Skin of body (tissue), 1 donor: ENCODE measurements at regions not wholly inside any gene's neighbourhood (a gene's known extent, or its start where the extent isn't known, plus 50 kb on each side); places are given as distances from the start of the nearest gene placed in this dataset.

Experiments
- DNase-seq: peaks from one replicate; lab custom pipeline; 2025; lab: John Stamatoyannopoulos, UW

DNA sequence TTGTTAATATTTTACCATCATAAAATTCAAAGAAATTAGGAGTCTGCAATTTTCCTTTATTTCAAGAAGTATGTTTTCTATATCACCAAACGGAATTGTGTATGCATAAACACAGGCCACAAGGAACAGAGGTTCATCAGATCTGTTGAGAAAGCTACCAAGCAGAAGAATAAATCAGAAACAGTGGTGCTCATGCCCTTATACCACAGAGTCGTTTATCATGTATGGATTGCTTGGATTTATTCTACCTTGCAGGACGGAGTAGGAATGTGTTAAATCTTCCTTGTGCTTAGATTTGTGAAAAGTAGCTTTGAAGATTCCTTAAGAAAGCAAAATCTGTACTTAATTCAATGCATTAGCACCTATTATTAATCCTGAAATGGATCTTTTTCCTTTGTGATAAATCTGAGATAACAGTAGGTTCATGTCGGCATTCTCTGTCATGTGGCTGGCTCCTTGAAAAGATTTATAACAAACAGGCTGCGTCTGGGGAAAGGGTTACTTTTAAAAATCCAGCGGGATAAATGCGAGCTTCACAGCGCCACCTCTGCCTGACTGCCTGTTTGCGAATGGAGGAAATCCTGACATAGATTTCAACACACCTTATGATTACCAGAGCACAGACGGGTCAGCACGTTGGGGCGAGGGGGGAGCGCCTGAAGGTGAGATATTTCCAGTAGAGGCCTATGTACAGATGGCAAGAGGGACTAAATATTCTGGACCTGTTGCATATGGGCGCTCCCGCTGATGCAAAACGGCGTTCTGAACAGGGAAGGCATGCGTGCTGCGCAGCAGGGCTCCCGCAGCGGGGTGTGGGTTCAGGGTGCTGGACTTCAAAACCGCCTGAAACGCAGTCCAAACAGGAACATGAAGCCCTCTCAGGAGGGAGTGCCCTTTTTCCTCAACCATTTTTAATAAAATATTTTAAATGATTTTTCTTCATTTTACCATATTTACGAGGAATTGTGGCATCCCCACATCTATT lies 445.5 kb upstream of the SGCG start:
- DNase-seq, result no peak

DNA sequence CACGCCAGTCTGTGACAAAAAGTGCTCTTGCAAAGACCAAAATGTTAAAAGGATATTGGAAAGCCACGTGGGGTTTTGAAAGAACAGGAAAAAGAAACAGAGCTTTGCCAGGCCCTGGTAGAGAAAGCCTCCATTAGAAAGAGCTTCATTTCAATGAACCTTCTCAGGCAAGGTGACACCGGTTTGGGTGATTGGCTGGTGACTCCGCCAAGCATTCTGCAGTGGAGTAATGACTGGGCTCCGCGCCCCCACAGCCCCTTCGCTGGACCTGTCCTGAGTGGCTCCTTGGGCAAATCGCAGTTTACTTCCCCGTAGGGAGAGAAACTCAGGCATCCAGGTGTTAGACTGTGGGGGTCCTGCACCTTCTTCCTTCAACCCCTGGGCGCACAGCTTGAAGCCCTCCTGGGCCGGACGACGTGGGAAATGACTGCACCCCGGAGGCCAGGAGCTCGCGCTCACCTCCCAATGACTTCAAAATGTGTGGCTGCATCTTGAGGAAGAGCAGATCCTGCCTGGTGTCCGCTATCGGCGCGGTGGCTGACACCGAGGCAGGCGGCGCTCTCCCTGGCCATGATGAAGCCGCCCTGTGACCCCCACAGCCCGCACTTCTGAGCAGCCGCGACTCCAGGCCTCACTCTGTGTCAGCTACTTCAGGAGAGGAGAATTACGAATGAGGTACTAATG lies 444.6 kb upstream of the SGCG start:
- DNase-seq, result no peak

DNA sequence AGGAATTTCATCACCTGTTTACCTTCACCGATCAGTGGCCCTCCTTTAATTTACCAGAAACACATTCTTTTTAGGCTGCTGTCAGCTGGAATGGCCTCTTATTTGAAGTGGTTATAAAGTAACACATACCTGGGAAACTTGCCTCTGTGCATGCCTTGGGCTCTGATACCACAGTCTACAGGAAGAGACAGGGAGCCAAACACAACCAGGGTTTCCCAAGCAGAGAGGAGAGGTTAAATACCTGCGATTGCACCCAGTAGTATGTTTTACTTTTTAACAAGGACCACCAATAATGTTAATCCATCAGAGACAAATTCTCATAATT lies 444.0 kb upstream of the SGCG start:
- no peak for DNase-seq

- DNase-seq, result no peak
Observed at GRCh38 chr13:22738357-22738756, 442.4 kb upstream of the SGCG start.

GRCh38 chr13:22740264-22740663 lies 440.5 kb upstream of the SGCG start:
- no peak for DNase-seq

GRCh38 chr13:22744688-22745452 lies 435.9 kb upstream of the SGCG start:
- DNase-seq, result no peak

DNA sequence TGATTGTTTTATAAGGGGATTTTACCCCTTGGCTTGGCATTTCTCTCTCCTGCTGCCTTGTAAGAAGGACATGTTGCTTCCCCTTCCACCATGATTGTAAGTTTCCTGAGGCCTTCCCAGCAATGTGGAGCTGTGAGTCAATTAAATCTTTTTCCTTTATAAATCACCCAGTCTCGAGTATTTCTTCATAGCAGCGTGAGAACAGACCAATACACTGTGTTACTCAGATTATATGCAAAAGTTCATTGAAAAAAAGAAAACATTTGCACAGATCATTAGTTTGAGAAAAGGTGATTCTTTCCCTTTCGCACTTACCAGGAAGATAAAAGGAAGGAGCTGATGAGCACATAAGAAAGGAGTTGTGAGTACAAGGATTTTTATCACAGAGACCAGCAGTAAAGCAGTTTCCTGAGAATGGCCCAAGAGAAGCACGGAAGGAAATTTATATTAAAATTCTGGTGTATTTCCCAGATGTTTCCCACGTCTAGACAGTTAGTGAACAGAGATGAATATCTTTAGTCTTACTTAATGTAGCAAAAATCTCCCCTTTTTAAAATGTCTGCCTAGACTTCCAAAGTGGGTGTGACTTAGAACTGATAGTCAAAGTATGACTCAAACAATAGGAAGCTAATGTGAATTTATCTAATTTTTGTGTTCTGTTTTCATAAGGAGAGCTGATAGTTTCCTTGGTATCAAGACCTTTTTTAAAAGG lies 431.8 kb upstream of the SGCG start:
- DNase-seq, result peak; percentile 36

DNA sequence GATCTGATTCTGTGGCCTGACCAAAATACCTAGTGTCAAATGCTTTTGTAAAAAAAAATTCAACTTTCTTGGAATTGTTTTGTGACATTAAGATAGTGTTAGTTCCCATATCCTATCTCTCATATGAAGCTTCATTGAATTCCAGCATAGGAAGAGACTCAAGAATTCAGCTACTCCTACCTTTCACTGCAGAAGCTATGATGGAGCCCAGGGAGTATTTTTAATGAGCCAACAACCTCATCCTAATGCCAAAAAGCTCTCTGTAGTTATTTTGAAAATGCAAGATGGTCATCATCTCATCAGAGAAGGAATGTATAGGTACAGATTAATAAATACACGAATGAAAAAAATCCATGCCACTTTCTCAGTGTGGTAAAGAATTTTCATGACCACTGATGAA lies 431.2 kb upstream of the SGCG start:
- DNase-seq, result no peak

DNA sequence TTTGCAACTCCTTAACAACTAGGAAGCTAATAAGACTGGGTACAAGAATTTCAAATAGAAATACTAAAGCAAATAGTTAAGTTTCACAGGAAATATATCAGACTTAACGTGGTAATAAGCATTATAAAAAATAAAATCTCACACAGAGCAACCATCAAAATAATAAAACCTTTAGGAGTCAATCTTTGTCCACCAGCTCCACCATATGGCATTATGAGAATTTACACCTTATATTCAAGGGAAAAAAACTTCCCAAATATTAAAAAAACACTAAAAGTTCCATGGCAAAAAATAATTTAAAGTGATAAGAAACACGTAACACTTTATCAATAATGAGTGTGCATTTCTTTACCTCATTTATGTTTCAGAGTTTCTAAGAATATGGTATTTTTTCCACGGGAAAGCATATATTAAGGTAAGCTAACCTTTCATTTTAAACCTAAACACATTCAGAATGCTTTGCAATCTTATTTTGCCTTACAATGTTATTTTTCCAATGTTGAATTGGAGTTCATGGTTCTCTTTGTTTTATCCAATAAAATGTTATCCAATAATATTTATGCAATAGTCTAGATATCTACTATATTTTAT lies 423.2 kb upstream of the SGCG start:
- DNase-seq, result no peak

DNA sequence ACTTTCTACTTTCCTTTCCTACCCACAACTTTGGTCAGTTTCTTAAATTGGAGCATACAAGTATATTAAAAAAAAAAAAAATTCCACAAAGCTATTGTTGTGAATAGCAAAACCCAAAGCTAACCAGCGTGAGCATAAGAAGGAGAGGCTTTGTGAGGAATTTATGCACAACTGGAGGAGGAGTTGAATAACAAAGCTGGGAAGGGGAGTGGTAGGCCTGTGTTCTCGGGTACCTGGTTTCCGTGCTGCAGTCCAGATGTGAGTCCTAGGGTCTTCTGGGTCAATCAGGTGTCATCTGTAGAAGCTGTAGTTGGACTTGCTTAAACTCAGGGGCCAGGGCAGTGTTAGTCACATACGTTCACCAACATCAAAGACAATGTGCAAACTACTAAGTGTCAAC lies 422.5 kb upstream of the SGCG start:
- no peak for DNase-seq

DNA sequence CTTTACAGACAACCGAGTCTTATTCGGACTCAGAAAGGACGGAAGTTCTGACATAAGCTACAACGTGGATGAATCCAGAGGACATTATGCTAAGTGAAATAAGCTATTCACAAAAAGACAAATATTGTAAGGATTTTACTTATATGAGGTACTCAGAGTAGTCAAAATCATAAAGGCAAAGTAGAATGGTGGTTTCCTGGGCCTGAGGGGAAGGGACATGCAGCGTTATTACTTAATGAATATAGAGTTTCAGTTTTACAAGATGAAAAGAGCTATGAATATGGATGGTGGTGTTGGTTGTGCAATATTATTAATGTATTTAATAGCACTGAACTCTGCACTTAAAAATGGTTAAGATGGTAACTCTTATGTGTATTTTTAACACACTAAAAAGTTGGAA lies 419.1 kb upstream of the SGCG start:
- no peak for DNase-seq

DNA sequence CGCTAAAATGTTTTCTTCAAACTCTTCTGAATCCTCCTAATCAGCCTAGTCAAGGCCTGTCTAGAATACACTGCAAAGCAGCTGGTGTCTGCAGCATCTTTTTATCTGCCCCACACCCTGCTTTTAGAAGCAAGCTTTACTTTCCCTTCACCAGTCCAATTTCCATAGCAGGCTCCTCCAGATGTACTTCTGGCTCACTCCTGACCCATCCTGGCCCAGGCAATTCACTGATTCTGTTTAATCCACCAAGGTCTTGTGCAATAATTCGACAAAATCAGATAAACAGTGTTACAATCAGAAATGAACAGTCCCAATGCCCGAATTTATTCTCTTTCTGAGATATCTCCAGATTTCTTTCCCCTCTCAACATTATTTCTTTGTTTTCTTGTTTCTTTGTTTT lies 415.2 kb upstream of the SGCG start:
- no peak for DNase-seq

- no peak for DNase-seq
Observed at GRCh38 chr13:22770891-22771290, 409.9 kb upstream of the SGCG start.

DNA sequence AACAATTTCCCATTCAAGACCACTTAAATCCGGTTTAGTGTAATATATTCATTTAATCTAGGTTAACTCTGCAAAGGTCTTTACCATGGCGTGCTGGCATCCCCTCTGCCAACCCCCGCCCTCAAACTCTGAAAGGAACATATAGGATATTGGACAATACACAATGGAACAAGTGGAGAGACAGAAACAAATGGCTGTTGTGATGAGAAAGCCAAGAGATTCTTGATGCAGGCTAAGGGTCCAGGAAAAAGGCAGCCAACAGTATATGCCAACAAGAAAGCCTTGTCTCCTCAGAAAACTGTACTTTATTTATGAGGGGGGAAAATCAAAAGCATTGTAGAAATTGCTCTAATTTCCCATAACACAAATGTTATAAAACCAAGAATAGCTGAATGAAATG lies 407.3 kb upstream of the SGCG start:
- no peak for DNase-seq

GRCh38 chr13:22776394-22777186 lies 404.2 kb upstream of the SGCG start:
- DNase-seq, result no peak

GRCh38 chr13:22777207-22777606 lies 403.6 kb upstream of the SGCG start:
- no peak for DNase-seq

GRCh38 chr13:22789027-22789593 lies 391.7 kb upstream of the SGCG start:
- DNase-seq, result no peak

DNA sequence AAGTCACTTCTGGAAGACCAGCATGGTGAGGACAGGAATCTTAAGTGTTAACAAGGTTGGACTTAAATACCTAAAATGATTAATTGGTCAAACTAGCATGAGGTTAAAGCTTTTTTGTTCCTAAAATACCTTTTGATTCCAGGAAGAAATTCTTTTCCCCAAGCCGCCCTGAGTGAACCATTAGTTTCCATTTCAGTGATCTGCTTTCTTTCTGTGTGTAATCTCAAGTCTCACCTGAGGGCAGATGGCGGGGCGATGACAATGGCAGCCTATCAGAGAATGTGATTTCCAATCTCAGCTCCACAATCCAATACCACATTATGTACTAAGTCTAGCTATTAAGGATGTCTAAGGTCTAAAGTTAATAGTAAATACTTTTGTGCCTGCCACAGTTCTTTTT lies 390.9 kb upstream of the SGCG start:
- DNase-seq, result no peak

GRCh38 chr13:22793598-22794134 lies 387.1 kb upstream of the SGCG start:
- DNase-seq, result no peak
